ENCODE measurements at regions not wholly inside any gene's neighbourhood (a gene's known extent, or its start where the extent isn't known, plus 50 kb on each side); places are given as distances from the start of the nearest gene placed in this dataset.

- no peak for TF ChIP-seq CTCF (IDR thresholded peaks at IDR 0.05; ENCODE audit: low read depth, low read length)
- no peak for TF ChIP-seq EZH2phosphoT487 (IDR thresholded peaks at IDR 0.05; ENCODE audit: low read depth)
Observed at GRCh38 chr2:106695919-106696318, 190.0 kb downstream of the ST6GAL2 start.

Measured in OCI-LY3 (cell line).